Esophagus muscularis mucosa (tissue), 4 donors: ENCODE measurements at regions not wholly inside any gene's neighbourhood (a gene's known extent, or its start where the extent isn't known, plus 50 kb on each side); places are given as distances from the start of the nearest gene placed in this dataset.

ENCODE experiments used
- EP300 ChIP-seq: sonication (generic); formaldehyde crosslinking; IDR thresholded peaks from one replicate; pipeline ENCODE4 v1.6.1; 2017; ENCODE audit warnings: antibody characterized with exemption
- POLR2A ChIP-seq: fragments of 450-650 bp; IDR thresholded peaks from one replicate; pipeline ENCODE4 v1.6.1; 2017; ENCODE audit warnings: antibody characterized with exemption, moderate library complexity, mild to moderate bottlenecking, low read depth
- TF ChIP-seq, protein P1 (sequence below), 3 experiments: fragments of 200-600 bp in 2 of 3; fragments of 450-650 bp in 1 of 3; sonication (generic) in 2 of 3; IDR thresholded peaks; one replicate each; pipeline ENCODE4 v1.5.1; 2017 to 2019; ENCODE audit warnings: antibody characterized with exemption in 3 of 3, mild to moderate bottlenecking in 2 of 3, moderate library complexity in 1 of 3

DNA sequence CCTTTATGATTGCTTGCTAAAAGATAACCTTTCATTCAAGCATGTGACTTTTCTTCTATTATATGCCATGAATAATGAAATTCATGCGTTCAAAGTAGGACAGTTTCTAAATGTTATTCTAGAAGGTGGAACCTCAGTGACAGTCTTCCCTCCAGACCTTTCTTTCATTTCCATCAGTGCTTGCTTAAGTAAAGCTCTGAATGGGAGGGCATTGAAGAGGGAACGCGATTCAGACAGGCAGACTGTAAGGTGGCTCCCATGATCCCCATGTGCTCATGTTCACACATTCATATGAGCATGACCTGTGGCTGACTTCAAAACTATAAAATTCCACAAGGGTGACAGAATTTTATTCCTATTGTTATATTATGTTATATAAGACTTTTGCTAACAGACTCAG, 1367.3 kb upstream of the IGFBP7 start:
- TF ChIP-seq, protein P1, sequence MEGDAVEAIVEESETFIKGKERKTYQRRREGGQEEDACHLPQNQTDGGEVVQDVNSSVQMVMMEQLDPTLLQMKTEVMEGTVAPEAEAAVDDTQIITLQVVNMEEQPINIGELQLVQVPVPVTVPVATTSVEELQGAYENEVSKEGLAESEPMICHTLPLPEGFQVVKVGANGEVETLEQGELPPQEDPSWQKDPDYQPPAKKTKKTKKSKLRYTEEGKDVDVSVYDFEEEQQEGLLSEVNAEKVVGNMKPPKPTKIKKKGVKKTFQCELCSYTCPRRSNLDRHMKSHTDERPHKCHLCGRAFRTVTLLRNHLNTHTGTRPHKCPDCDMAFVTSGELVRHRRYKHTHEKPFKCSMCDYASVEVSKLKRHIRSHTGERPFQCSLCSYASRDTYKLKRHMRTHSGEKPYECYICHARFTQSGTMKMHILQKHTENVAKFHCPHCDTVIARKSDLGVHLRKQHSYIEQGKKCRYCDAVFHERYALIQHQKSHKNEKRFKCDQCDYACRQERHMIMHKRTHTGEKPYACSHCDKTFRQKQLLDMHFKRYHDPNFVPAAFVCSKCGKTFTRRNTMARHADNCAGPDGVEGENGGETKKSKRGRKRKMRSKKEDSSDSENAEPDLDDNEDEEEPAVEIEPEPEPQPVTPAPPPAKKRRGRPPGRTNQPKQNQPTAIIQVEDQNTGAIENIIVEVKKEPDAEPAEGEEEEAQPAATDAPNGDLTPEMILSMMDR (IDR thresholded peaks at IDR 0.05): no peak
- TF ChIP-seq POLR2A (no peak), EP300 (no peak)
